ENCODE measurements at regions not wholly inside any gene's neighbourhood (a gene's known extent, or its start where the extent isn't known, plus 50 kb on each side); places are given as distances from the start of the nearest gene placed in this dataset.

DNA sequence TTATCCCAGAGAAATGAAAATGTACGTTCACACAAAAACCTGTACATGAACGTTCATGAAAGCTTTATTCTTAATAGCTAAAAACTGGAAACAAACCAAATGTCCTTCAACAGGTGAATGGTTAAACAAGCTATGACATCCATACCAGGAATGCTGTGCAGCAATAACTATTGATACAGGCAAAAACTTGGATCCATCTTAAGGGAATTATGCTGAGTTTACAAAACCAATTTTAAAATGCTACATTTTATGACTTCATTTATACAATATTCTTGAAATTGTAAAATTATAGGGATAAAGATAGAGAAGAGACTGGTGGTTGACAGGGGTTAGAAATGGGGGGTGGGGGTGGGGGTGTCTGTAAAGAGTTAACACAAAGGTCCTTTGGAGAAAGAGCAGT lies 280.3 kb downstream of the TGFB2 start:
- Mint-ChIP-seq H3K4me3 (ENCODE audit: unreplicated experiment) (no peak overlapping the region), H3K36me3 (ENCODE audit: low read depth) (peaks cover 8% of the 10 kb centered on the region), H3K9me3 (ENCODE audit: low read depth) (peaks cover 20% of the 10 kb centered on the region), H3K27ac (ENCODE audit: unreplicated experiment) (no peak overlapping the region), H3K27me3 (ENCODE audit: low read depth) (no peaks in the 10 kb centered on the region), H3K4me1 (ENCODE audit: low read depth) (peaks cover 9% of the 10 kb centered on the region)
- no peak for DNase-seq (ENCODE audit: low spot score)
- TF ChIP-seq, protein P1, sequence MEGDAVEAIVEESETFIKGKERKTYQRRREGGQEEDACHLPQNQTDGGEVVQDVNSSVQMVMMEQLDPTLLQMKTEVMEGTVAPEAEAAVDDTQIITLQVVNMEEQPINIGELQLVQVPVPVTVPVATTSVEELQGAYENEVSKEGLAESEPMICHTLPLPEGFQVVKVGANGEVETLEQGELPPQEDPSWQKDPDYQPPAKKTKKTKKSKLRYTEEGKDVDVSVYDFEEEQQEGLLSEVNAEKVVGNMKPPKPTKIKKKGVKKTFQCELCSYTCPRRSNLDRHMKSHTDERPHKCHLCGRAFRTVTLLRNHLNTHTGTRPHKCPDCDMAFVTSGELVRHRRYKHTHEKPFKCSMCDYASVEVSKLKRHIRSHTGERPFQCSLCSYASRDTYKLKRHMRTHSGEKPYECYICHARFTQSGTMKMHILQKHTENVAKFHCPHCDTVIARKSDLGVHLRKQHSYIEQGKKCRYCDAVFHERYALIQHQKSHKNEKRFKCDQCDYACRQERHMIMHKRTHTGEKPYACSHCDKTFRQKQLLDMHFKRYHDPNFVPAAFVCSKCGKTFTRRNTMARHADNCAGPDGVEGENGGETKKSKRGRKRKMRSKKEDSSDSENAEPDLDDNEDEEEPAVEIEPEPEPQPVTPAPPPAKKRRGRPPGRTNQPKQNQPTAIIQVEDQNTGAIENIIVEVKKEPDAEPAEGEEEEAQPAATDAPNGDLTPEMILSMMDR (IDR thresholded peaks at IDR 0.05) = no peak

- no peak overlapping the region for H3K4me3 Mint-ChIP-seq (ENCODE audit: unreplicated experiment)
- no peaks in the 10 kb centered on the region for H3K4me1 Mint-ChIP-seq (ENCODE audit: low read depth)
- peaks cover 30% of the 10 kb centered on the region for H3K9me3 Mint-ChIP-seq (ENCODE audit: low read depth)
- peaks cover 10% of the 10 kb centered on the region for H3K36me3 Mint-ChIP-seq (ENCODE audit: low read depth)
- no peak overlapping the region for H3K27ac Mint-ChIP-seq (ENCODE audit: unreplicated experiment)
- DNase-seq (ENCODE audit: low spot score) = peak; percentile 33
- no peaks in the 10 kb centered on the region for H3K27me3 Mint-ChIP-seq (ENCODE audit: low read depth)
- TF ChIP-seq, protein P1 (IDR thresholded peaks at IDR 0.05) = no peak
These were observed 288.3 kb downstream of the TGFB2 start for GRCh38 chr1:218633238-218633988.

- H3K27ac Mint-ChIP-seq (ENCODE audit: unreplicated experiment) = no peak overlapping the region
- H3K4me1 Mint-ChIP-seq (ENCODE audit: low read depth) = no peaks in the 10 kb centered on the region
- H3K4me3 Mint-ChIP-seq (ENCODE audit: unreplicated experiment) = no peak overlapping the region
These were observed 289.1 kb downstream of the TGFB2 start for GRCh38 chr1:218634212-218634611.

GRCh38 chr1:218636548-218636947 lies 291.4 kb downstream of the TGFB2 start:
- H3K27ac Mint-ChIP-seq (ENCODE audit: unreplicated experiment) = no peak overlapping the region
- H3K9me3 Mint-ChIP-seq (ENCODE audit: low read depth) = peaks cover 9% of the 10 kb centered on the region
- DNase-seq (ENCODE audit: low spot score) = no peak
- H3K36me3 Mint-ChIP-seq (ENCODE audit: low read depth) = peaks cover 4% of the 10 kb centered on the region
- H3K4me1 Mint-ChIP-seq (ENCODE audit: low read depth) = peaks cover 1% of the 10 kb centered on the region
- TF ChIP-seq, protein P1 (IDR thresholded peaks at IDR 0.05) = no peak
- no peaks in the 10 kb centered on the region for H3K27me3 Mint-ChIP-seq (ENCODE audit: low read depth)
- H3K4me3 Mint-ChIP-seq (ENCODE audit: unreplicated experiment) = no peak overlapping the region

More at GRCh38 chr1:218634212-218634611, 289.1 kb downstream of the TGFB2 start:
- TF ChIP-seq, protein P1 (IDR thresholded peaks at IDR 0.05) = no peak
- DNase-seq (ENCODE audit: low spot score) = no peak
- H3K27me3 Mint-ChIP-seq (ENCODE audit: low read depth) = no peaks in the 10 kb centered on the region
- peaks cover 26% of the 10 kb centered on the region for H3K9me3 Mint-ChIP-seq (ENCODE audit: low read depth)
- H3K36me3 Mint-ChIP-seq (ENCODE audit: low read depth) = peaks cover 10% of the 10 kb centered on the region

DNA sequence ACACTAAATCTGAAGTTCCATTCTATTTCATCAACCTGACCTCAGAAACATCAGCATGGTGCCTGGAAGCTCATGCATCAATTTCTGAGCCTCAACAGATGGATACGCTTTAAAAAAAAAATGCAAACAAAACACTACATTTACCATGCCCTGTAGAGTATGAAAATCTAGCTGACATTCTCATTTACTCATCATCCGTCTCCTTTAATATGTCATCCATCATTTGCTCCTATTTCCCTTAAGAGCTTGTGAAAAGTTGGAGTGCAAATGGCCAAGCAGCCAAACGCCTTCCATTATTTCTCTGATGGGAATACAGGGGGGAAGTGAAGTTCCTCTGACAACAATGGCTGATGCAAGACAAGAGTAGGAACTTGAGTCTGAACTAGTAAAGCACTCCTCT lies 295.0 kb downstream of the TGFB2 start:
- H3K4me3 Mint-ChIP-seq (ENCODE audit: unreplicated experiment) = no peak overlapping the region
- no peaks in the 10 kb centered on the region for H3K27me3 Mint-ChIP-seq (ENCODE audit: low read depth)
- H3K27ac Mint-ChIP-seq (ENCODE audit: unreplicated experiment) = no peak overlapping the region
- no peak for DNase-seq (ENCODE audit: low spot score)
- peaks cover 18% of the 10 kb centered on the region for H3K4me1 Mint-ChIP-seq (ENCODE audit: low read depth)
- peaks cover 3% of the 10 kb centered on the region for H3K9me3 Mint-ChIP-seq (ENCODE audit: low read depth)
- TF ChIP-seq, protein P1 (IDR thresholded peaks at IDR 0.05) = no peak
- no peaks in the 10 kb centered on the region for H3K36me3 Mint-ChIP-seq (ENCODE audit: low read depth)

Data from chondrocyte (in vitro differentiated cells).